PFSK-1 (cell line): ENCODE measurements at regions not wholly inside any gene's neighbourhood (a gene's known extent, or its start where the extent isn't known, plus 50 kb on each side); places are given as distances from the start of the nearest gene placed in this dataset.

Experiments used
- FOXP2 ChIP-seq: optimal IDR thresholded peaks from 2 replicates; pipeline ENCODE3; 2011; ENCODE audit warnings: borderline replicate concordance, control low read depth, inconsistent platforms; ENCODE audit not compliant: insufficient read depth; ENCODE audit errors: extremely low read length, extremely low read depth
- POLR2AphosphoS5 ChIP-seq: IDR thresholded peaks from 2 replicates; pipeline ENCODE4 v1.6.1; 2012; ENCODE audit warnings: low read depth, mild to moderate bottlenecking, control low read depth, low read length, moderate library complexity
- REST ChIP-seq, 2 experiments: IDR thresholded peaks; 2 replicates each; pipeline versions ENCODE4 v1.6.1 to v1.8.0; 2011 to 2012; ENCODE audit warnings: low read depth in 2 of 2, low read length in 2 of 2, control low read depth in 1 of 2, inconsistent platforms in 1 of 2, mild to moderate bottlenecking in 1 of 2, moderate library complexity in 1 of 2; ENCODE audit not compliant: insufficient read depth in 1 of 2
- SIN3A ChIP-seq: IDR thresholded peaks from 2 replicates; pipeline ENCODE4 v1.6.1; 2012; ENCODE audit warnings: mild to moderate bottlenecking, low read length, moderate library complexity, borderline replicate concordance; ENCODE audit not compliant: insufficient read depth
- TAF1 ChIP-seq: IDR thresholded peaks from 2 replicates; pipeline ENCODE4 v1.6.1; 2012; ENCODE audit warnings: low read length, control low read depth, borderline replicate concordance; ENCODE audit not compliant: insufficient read depth

- no peak for TF ChIP-seq REST (IDR thresholded peaks at IDR 0.05; ENCODE audit: insufficient read depth in 1 of 2, low read depth in 2 of 2, low read length in 2 of 2)
- TF ChIP-seq POLR2AphosphoS5, result no peak
- TF ChIP-seq TAF1, result no peak
- no peak for TF ChIP-seq SIN3A
- no peak for TF ChIP-seq FOXP2
These were observed 169.0 kb upstream of the NRSN1 start for GRCh38 chr6:23957017-23957416.
